ENCODE measurements at regions not wholly inside any gene's neighbourhood (a gene's known extent, or its start where the extent isn't known, plus 50 kb on each side); places are given as distances from the start of the nearest gene placed in this dataset.

DNA sequence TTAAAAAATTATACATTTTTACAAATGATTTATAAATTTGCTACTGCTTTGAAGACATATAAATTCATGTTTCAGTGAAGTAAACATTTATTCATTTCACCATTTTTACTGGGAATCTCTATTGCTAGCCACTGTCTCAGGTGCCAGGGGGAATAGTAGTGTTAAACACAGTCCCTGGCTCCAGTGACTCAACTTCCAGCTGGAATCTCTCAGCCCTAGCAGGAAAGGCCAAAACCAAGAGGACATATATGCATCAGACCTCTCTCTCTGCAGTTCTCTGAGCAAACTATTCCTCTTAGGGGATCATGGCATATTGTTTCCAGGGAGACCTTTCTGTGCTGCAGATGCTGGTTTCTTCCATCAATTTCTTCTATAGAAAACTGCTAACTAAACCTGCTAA, 1009.0 kb upstream of the LCORL start:
- Histone ChIP-seq H3K36me3 (ENCODE audit: control insufficient read depth in 2 of 2, extremely low read depth in 1 of 2, insufficient read depth in 2 of 2, low read length in 2 of 2) (no peaks in the 10 kb centered on the region), H3K9me3 (replicated peaks; ENCODE audit: control insufficient read depth, insufficient read depth, low read length) (no peaks in the 10 kb centered on the region), H3K4me1 (ENCODE audit: control insufficient read depth, extremely low read depth, insufficient read depth, low read length) (no peaks in the 10 kb centered on the region), H3K9ac (replicated peaks; ENCODE audit: extremely low read depth, insufficient read depth, low read length) (no peak overlapping the region), H3K27me3 (ENCODE audit: control insufficient read depth in 2 of 2, insufficient read depth in 2 of 2, low read length in 2 of 2) (no peaks in the 10 kb centered on the region), H3K4me2 (ENCODE audit: insufficient read depth, low read length) (no peak overlapping the region), H3K79me2 (ENCODE audit: control insufficient read depth, insufficient read depth, low read length) (no peaks in the 10 kb centered on the region), H4K20me1 (replicated peaks; ENCODE audit: control insufficient read depth, extremely low read depth, insufficient read depth, low read length) (no peaks in the 10 kb centered on the region), H3K9me1 (replicated peaks; ENCODE audit: control insufficient read depth, extremely low read depth, insufficient read depth, low read length) (no peaks in the 10 kb centered on the region), H2AFZ (ENCODE audit: low read depth, low read length) (no peak overlapping the region), H3K4me3 (replicated peaks in 1 of 3; ENCODE audit: insufficient read depth in 1 of 3, low read depth in 1 of 3, low read length in 3 of 3) (no peak overlapping the region), H3K27ac (ENCODE audit: insufficient read depth, low read depth, low read length) (no peak overlapping the region)
- BruUV-seq (replicated peaks): no TSS peak
- ChIA-PET CTCF (no interaction called here), POLR2A (no interaction called here)
- intact Hi-C loops (cut with micrococcal nuclease): no loop called here
- dilution Hi-C loops (cut with MboI; ENCODE audit: extremely low pct_ligation_motif_present, low sequenced_read_pairs): no loop called here
- TF ChIP-seq, protein P1, sequence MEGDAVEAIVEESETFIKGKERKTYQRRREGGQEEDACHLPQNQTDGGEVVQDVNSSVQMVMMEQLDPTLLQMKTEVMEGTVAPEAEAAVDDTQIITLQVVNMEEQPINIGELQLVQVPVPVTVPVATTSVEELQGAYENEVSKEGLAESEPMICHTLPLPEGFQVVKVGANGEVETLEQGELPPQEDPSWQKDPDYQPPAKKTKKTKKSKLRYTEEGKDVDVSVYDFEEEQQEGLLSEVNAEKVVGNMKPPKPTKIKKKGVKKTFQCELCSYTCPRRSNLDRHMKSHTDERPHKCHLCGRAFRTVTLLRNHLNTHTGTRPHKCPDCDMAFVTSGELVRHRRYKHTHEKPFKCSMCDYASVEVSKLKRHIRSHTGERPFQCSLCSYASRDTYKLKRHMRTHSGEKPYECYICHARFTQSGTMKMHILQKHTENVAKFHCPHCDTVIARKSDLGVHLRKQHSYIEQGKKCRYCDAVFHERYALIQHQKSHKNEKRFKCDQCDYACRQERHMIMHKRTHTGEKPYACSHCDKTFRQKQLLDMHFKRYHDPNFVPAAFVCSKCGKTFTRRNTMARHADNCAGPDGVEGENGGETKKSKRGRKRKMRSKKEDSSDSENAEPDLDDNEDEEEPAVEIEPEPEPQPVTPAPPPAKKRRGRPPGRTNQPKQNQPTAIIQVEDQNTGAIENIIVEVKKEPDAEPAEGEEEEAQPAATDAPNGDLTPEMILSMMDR (IDR thresholded peaks at IDR 0.05; ENCODE audit: extremely low read depth in 1 of 2, insufficient read depth in 1 of 2, low read depth in 1 of 2, low read length in 2 of 2): no peak
- TF ChIP-seq, protein P2, sequence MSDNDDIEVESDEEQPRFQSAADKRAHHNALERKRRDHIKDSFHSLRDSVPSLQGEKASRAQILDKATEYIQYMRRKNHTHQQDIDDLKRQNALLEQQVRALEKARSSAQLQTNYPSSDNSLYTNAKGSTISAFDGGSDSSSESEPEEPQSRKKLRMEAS (IDR thresholded peaks at IDR 0.05; ENCODE audit: insufficient read depth, insufficient read length): no peak
- no peak for TF ChIP-seq EZH2 (IDR thresholded peaks at IDR 0.05; ENCODE audit: borderline replicate concordance, low read depth, low read length, severe bottlenecking)
- TF ChIP-seq GATA2 (IDR thresholded peaks at IDR 0.05; ENCODE audit: insufficient read depth, insufficient read length, low read depth, low read length): no peak
- TF ChIP-seq POLR2A (IDR thresholded peaks at IDR 0.05; ENCODE audit: low read depth, low read length): no peak
- no peak for TF ChIP-seq MYC (IDR thresholded peaks at IDR 0.05; ENCODE audit: low read depth, low read length)
- no peak for TF ChIP-seq FOS (IDR thresholded peaks at IDR 0.05; ENCODE audit: borderline replicate concordance, insufficient read depth, low read length)
- no peak for TF ChIP-seq JUN (IDR thresholded peaks at IDR 0.05; ENCODE audit: borderline replicate concordance, insufficient read depth, insufficient read length, low read depth)
- TF ChIP-seq POLR2AphosphoS5 (IDR thresholded peaks at IDR 0.05; ENCODE audit: insufficient read depth, low read depth, low read length): no peak
- DNase-seq (ENCODE audit: low read depth, low spot score) (no peak), FAIRE-seq (no peak)

Data from endothelial cell of umbilical vein (primary cell).